ENCODE measurements at regions not wholly inside any gene's neighbourhood (a gene's known extent, or its start where the extent isn't known, plus 50 kb on each side); places are given as distances from the start of the nearest gene placed in this dataset.

DNA sequence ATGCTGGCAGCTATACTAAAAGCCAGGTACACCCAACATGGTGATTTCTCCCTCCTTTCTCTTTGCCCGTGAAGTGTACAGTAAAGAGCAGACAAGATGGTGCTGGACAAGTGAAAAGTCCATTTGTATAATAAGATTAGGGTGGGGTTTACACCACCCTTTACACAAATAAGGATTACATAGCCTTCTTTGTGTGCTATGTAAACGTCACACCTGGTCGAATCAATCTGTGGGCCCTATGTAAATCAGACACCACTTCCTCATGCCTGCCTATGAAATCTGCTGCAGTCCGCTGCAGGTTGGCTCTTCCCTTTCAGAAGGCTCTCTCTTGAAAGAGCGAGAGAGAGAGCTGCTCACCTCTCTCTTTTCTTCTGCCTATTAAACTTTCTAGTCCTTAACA lies 1054.3 kb upstream of the SLC39A10 start:
- H3K36me3 ChIP-seq (ENCODE audit: low read depth), result no peaks in the 10 kb centered on the region
- H3K9me3 ChIP-seq (ENCODE audit: severe bottlenecking), result no peaks in the 10 kb centered on the region
- H3K4me3 ChIP-seq (ENCODE audit: severe bottlenecking), result no peak overlapping the region
- ATAC-seq (ENCODE audit: low read depth) (no peak), DNase-seq (ENCODE audit: low spot score) (no peak)
- H3K4me1 ChIP-seq (ENCODE audit: insufficient read depth, poor library complexity, severe bottlenecking), result no peaks in the 10 kb centered on the region
- H3K27me3 ChIP-seq (ENCODE audit: insufficient read depth, poor library complexity, severe bottlenecking), result no peaks in the 10 kb centered on the region
- TF ChIP-seq, protein P1, sequence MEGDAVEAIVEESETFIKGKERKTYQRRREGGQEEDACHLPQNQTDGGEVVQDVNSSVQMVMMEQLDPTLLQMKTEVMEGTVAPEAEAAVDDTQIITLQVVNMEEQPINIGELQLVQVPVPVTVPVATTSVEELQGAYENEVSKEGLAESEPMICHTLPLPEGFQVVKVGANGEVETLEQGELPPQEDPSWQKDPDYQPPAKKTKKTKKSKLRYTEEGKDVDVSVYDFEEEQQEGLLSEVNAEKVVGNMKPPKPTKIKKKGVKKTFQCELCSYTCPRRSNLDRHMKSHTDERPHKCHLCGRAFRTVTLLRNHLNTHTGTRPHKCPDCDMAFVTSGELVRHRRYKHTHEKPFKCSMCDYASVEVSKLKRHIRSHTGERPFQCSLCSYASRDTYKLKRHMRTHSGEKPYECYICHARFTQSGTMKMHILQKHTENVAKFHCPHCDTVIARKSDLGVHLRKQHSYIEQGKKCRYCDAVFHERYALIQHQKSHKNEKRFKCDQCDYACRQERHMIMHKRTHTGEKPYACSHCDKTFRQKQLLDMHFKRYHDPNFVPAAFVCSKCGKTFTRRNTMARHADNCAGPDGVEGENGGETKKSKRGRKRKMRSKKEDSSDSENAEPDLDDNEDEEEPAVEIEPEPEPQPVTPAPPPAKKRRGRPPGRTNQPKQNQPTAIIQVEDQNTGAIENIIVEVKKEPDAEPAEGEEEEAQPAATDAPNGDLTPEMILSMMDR (IDR thresholded peaks at IDR 0.05; ENCODE audit: poor library complexity, severe bottlenecking), result no peak
- H3K27ac ChIP-seq (ENCODE audit: poor library complexity, severe bottlenecking), result no peak overlapping the region

DNA sequence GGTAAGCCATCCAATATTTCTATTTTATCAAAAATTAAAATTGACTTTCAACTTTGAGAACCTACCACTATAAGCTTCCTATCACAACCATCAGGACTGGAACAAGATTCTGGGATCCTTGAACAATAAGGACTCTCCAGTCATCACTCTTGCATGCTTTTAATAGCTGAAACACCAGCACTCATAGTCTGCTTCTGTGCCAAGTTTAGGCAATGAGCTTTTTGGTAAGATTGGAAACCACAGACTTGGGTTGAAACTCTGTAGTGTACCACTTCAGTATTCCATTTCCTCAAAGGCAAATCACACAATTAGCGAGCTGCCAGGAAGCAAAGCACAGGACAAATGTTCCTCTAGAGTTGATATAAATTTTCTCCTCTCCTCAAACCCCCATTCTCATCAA lies 1065.8 kb upstream of the SLC39A10 start:
- ATAC-seq (ENCODE audit: low read depth), result no peak
- no peaks in the 10 kb centered on the region for H3K9me3 ChIP-seq (ENCODE audit: severe bottlenecking)
- H3K36me3 ChIP-seq (ENCODE audit: low read depth), result no peaks in the 10 kb centered on the region
- DNase-seq (ENCODE audit: low spot score), result no peak
- H3K4me1 ChIP-seq (ENCODE audit: insufficient read depth, poor library complexity, severe bottlenecking), result no peaks in the 10 kb centered on the region
- no peak overlapping the region for H3K4me3 ChIP-seq (ENCODE audit: severe bottlenecking)
- H3K27ac ChIP-seq (ENCODE audit: poor library complexity, severe bottlenecking), result no peak overlapping the region
- TF ChIP-seq, protein P1 (IDR thresholded peaks at IDR 0.05; ENCODE audit: poor library complexity, severe bottlenecking), result no peak
- no peaks in the 10 kb centered on the region for H3K27me3 ChIP-seq (ENCODE audit: insufficient read depth, poor library complexity, severe bottlenecking)

DNA sequence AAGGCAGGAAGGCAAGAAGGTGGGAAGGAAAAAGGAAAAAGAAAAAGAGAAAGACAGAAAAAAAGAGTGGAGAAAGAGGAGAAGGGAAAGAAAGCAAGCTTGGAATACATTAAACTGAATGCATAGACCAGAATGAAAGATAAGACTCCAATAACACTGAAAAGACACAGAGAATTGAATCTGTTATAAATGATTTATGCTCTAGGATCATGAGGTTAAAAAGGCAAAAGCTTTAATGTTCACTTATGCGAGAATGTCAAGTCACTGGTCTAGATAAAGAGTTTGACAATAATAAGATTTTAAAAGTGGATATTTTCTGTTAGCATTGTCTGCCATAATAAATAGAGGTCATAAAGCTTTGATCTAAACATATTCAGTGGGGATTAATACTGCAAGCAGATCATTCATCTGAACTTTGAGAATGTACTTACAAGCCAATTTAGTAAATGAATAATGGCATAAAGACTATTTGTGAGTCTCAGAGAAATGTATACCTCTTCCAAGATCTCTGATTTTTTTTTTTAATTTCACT lies 1069.2 kb upstream of the SLC39A10 start:
- ATAC-seq (ENCODE audit: low read depth) (no peak), DNase-seq (ENCODE audit: low spot score) (no peak)
- H3K4me3 ChIP-seq (ENCODE audit: severe bottlenecking), result no peak overlapping the region
- no peaks in the 10 kb centered on the region for H3K4me1 ChIP-seq (ENCODE audit: insufficient read depth, poor library complexity, severe bottlenecking)
- no peaks in the 10 kb centered on the region for H3K27me3 ChIP-seq (ENCODE audit: insufficient read depth, poor library complexity, severe bottlenecking)
- TF ChIP-seq, protein P1 (IDR thresholded peaks at IDR 0.05; ENCODE audit: poor library complexity, severe bottlenecking), result no peak
- no peaks in the 10 kb centered on the region for H3K9me3 ChIP-seq (ENCODE audit: severe bottlenecking)
- H3K27ac ChIP-seq (ENCODE audit: poor library complexity, severe bottlenecking), result no peak overlapping the region
- no peaks in the 10 kb centered on the region for H3K36me3 ChIP-seq (ENCODE audit: low read depth)

DNA sequence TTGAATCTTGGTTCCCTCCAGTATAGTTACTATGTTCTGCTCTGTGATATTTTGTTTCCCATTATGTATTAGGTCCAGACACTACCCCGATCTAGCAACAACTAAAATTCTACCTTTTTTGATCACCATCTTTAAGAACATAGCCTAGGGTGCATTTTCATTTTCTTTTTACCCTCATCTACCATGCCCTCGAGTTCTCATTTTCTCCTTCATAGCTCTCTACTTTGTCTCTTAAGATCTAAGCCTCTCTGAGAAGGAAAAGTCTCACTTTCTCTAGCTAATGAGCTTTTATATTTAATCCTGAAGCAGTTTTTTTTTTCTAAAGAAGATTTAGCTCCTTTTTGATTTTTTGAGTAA lies 1089.4 kb upstream of the SLC39A10 start:
- H3K9me3 ChIP-seq (ENCODE audit: severe bottlenecking), result no peaks in the 10 kb centered on the region
- no peaks in the 10 kb centered on the region for H3K27me3 ChIP-seq (ENCODE audit: insufficient read depth, poor library complexity, severe bottlenecking)
- ATAC-seq (ENCODE audit: low read depth) (no peak), DNase-seq (ENCODE audit: low spot score) (no peak)
- H3K4me1 ChIP-seq (ENCODE audit: insufficient read depth, poor library complexity, severe bottlenecking), result no peaks in the 10 kb centered on the region
- H3K4me3 ChIP-seq (ENCODE audit: severe bottlenecking), result no peak overlapping the region
- no peaks in the 10 kb centered on the region for H3K36me3 ChIP-seq (ENCODE audit: low read depth)
- TF ChIP-seq, protein P1 (IDR thresholded peaks at IDR 0.05; ENCODE audit: poor library complexity, severe bottlenecking), result no peak
- no peak overlapping the region for H3K27ac ChIP-seq (ENCODE audit: poor library complexity, severe bottlenecking)

DNA sequence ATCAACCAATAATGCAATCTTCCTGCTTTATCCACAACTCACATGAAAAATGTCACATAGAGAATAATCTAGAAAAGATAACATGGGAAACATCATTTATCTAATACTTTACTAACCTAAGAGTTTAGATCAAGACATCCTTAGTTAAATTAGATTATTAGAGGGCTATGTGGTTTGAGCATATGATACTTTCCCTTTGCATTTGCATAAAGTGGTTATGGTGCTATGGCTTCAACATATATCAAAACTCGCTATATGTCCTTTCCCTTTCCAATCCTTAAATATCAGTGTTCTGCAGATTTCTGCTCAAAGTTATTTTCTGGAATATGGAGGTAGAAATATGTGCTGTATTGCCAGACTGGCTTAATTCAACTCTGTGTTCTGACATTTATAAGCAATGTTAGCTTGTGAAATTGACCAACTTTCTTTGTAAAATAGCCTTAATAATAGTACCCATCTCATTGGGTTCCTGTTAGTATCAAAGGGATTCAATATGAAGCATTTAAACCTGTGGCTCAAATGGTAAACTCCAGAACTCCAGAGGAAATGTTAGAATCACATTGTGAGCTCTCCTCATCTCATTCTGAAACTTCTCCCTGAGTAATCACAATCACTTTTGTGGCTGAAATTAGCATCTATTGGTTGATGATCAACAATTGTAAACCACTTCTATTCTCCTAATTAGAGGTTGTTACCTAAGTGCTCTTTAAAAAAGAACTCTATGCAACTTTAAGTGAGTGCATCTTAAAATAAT lies 1089.9 kb upstream of the SLC39A10 start:
- H3K27me3 ChIP-seq (ENCODE audit: insufficient read depth, poor library complexity, severe bottlenecking), result no peaks in the 10 kb centered on the region
- TF ChIP-seq, protein P1 (IDR thresholded peaks at IDR 0.05; ENCODE audit: poor library complexity, severe bottlenecking), result no peak
- ATAC-seq (ENCODE audit: low read depth), result no peak
- no peak for DNase-seq (ENCODE audit: low spot score)
- no peaks in the 10 kb centered on the region for H3K36me3 ChIP-seq (ENCODE audit: low read depth)
- H3K4me1 ChIP-seq (ENCODE audit: insufficient read depth, poor library complexity, severe bottlenecking), result no peaks in the 10 kb centered on the region
- H3K4me3 ChIP-seq (ENCODE audit: severe bottlenecking), result no peak overlapping the region
- no peaks in the 10 kb centered on the region for H3K9me3 ChIP-seq (ENCODE audit: severe bottlenecking)
- H3K27ac ChIP-seq (ENCODE audit: poor library complexity, severe bottlenecking), result no peak overlapping the region
